ENCODE measurements at regions not wholly inside any gene's neighbourhood (a gene's known extent, or its start where the extent isn't known, plus 50 kb on each side); places are given as distances from the start of the nearest gene placed in this dataset.

GRCh38 chr9:25816439-25816838 lies 138.2 kb upstream of the TUSC1 start:
- TF ChIP-seq CTCF (IDR thresholded peaks at IDR 0.05; ENCODE audit: low read length): no peak
- no peak for TF ChIP-seq EZH2 (IDR thresholded peaks at IDR 0.05; ENCODE audit: borderline replicate concordance, low read length)
